ENCODE measurements at regions not wholly inside any gene's neighbourhood (a gene's known extent, or its start where the extent isn't known, plus 50 kb on each side); places are given as distances from the start of the nearest gene placed in this dataset.

GRCh38 chr5:146993876-146994530, 115.4 kb upstream of the PPP2R2B start:
- TF ChIP-seq EP300 (IDR thresholded peaks at IDR 0.05; ENCODE audit: borderline replicate concordance) (no peak), TCF12 (IDR thresholded peaks at IDR 0.05; ENCODE audit: low read depth) (no peak), ZBTB7A (IDR thresholded peaks at IDR 0.05; ENCODE audit: low read depth) (no peak), FOXM1 (IDR thresholded peaks at IDR 0.05; ENCODE audit: borderline replicate concordance, low read depth) (no peak), CEBPB (IDR thresholded peaks at IDR 0.05) (no peak), YY1 (IDR thresholded peaks at IDR 0.05; ENCODE audit: low read depth) (no peak), REST (IDR thresholded peaks at IDR 0.05; ENCODE audit: low read depth) (no peak), TEAD4 (IDR thresholded peaks at IDR 0.05) (no peak), RAD21 (IDR thresholded peaks at IDR 0.05; ENCODE audit: low read depth) (no peak), CREB1 (IDR thresholded peaks at IDR 0.05; ENCODE audit: low read depth) (no peak), NFIC (IDR thresholded peaks at IDR 0.05) (no peak), MAX (IDR thresholded peaks at IDR 0.05) (no peak), TAF1 (IDR thresholded peaks at IDR 0.05; ENCODE audit: low read depth) (no peak)

All from Ishikawa (cell line).